CD4-positive, alpha-beta T cell (primary cell): ENCODE measurements at regions not wholly inside any gene's neighbourhood (a gene's known extent, or its start where the extent isn't known, plus 50 kb on each side); places are given as distances from the start of the nearest gene placed in this dataset.

Source experiments
- ATAC-seq: fragments of 200-7000 bp; cut with Tn5 transposase; one replicate; pipeline ENCODE4 v1.10.0; 2022; ENCODE audit warnings: mild to moderate bottlenecking; ENCODE audit not compliant: poor library complexity
- CTCF ChIA-PET: fragments of 350-600 bp; sonication (Branson Sonifier 250); formaldehyde crosslinking; loops from one replicate; lab custom pipeline; 2021; ENCODE audit warnings: antibody characterized with exemption, inconsistent platforms; lab: Charles Lee
- POLR2A ChIA-PET: fragments of 350-600 bp; sonication (Branson Sonifier 250); formaldehyde crosslinking; loops from one replicate; lab custom pipeline; 2021; ENCODE audit warnings: antibody characterized with exemption, inconsistent platforms; lab: Charles Lee
- DNase-seq, 14 experiments: peaks; one replicate each; pipeline ENCODE4 v3.0.0-alpha.2; 2013 to 2020; ENCODE audit warnings: mixed read lengths in 2 of 14
- H3K27ac ChIP-seq, 2 donors: one replicate each; pipeline versions ENCODE4 v1.5.1 to v1.7.0; 2013; ENCODE audit warnings: low read length in 2 of 2, low read depth in 1 of 2, mild to moderate bottlenecking in 1 of 2
- H3K27me3 ChIP-seq, 2 experiments: 1 replicate in 1 of 2; 2 replicates in 1 of 2; pipeline versions ENCODE4 v1.6.1 to v1.7.0; 2013; ENCODE audit warnings: low read length in 2 of 2, control low read depth in 1 of 2, mild to moderate bottlenecking in 1 of 2, moderate library complexity in 1 of 2; ENCODE audit not compliant: insufficient read depth in 2 of 2, control insufficient read depth in 1 of 2
- H3K36me3 ChIP-seq: one replicate; pipeline ENCODE4 v1.6.1; 2013; ENCODE audit warnings: low read length, control low read depth; ENCODE audit not compliant: insufficient read depth
- H3K4me1 ChIP-seq: one replicate; pipeline ENCODE4 v1.6.1; 2013; ENCODE audit warnings: low read length, control low read depth; ENCODE audit not compliant: insufficient read depth
- H3K4me3 ChIP-seq: one replicate; pipeline ENCODE4 v1.5.1; 2013; ENCODE audit warnings: mild to moderate bottlenecking, low read length, moderate library complexity
- H3K9me3 ChIP-seq, 2 experiments: 1 replicate in 1 of 2; 2 replicates in 1 of 2; pipeline versions ENCODE4 v1.6.1 to v1.7.0; 2013; ENCODE audit warnings: low read length in 2 of 2, mild to moderate bottlenecking in 2 of 2, control low read depth in 1 of 2, moderate library complexity in 1 of 2; ENCODE audit not compliant: control insufficient read depth in 1 of 2, insufficient read depth in 1 of 2
- H3K27ac Mint-ChIP-seq: one replicate; pipeline ENCODE4 v1.8.0; 2020; ENCODE audit warnings: mixed read lengths
- H3K27me3 Mint-ChIP-seq: one replicate; pipeline ENCODE4 v1.8.0; 2021; ENCODE audit warnings: mixed read lengths
- H3K36me3 Mint-ChIP-seq: one replicate; pipeline ENCODE4 v1.8.0; 2021; ENCODE audit warnings: low read depth, mixed read lengths
- H3K4me1 Mint-ChIP-seq: one replicate; pipeline ENCODE4 v1.8.0; 2021; ENCODE audit warnings: low read depth, mixed read lengths
- H3K4me3 Mint-ChIP-seq: one replicate; pipeline ENCODE4 v1.8.0; 2020; ENCODE audit warnings: mild to moderate bottlenecking, mixed read lengths
- H3K9me3 Mint-ChIP-seq: one replicate; pipeline ENCODE4 v1.8.0; 2020; ENCODE audit warnings: mixed read lengths
- CTCF ChIP-seq: fragments of 200-600 bp; IDR thresholded peaks from one replicate; pipeline ENCODE4 v1.8.0; 2022; ENCODE audit warnings: antibody characterized with exemption, mild to moderate bottlenecking
- intact Hi-C, 2 experiments: fragments of 100-400 bp; cut with DNase I in 1 of 2; cut with micrococcal nuclease in 1 of 2; formaldehyde crosslinking; loops; one replicate each; pipeline versions ENCODE4 v1.15.1 to v1.9.0; 2023 to 2025; cut with DNase I, micrococcal nuclease

- H3K4me3 ChIP-seq: no peak overlapping the region
- Mint-ChIP-seq H3K9me3 (peaks cover 5% of the 10 kb centered on the region), H3K27ac (no peak overlapping the region), H3K4me1 (no peaks in the 10 kb centered on the region), H3K36me3 (no peaks in the 10 kb centered on the region), H3K27me3 (peaks cover 7% of the 10 kb centered on the region), H3K4me3 (no peak overlapping the region)
- no peaks in the 10 kb centered on the region for H3K36me3 ChIP-seq
- intact Hi-C loops: no loop called here
- no peak overlapping the region for H3K27ac ChIP-seq
- no peak for TF ChIP-seq CTCF
- ATAC-seq: no peak
- H3K27me3 ChIP-seq: no peaks in the 10 kb centered on the region
- ChIA-PET POLR2A (no interaction called here), CTCF (no interaction called here)
- DNase-seq: no peak
- peaks cover 17% of the 10 kb centered on the region for H3K4me1 ChIP-seq
- peaks cover 6 to 22% of the 10 kb centered on the region in 2 experiments for H3K9me3 ChIP-seq
Observed at GRCh38 chr22:49694462-49695260, 133.0 kb downstream of the BRD1 start.

GRCh38 chr22:49693848-49694247, 133.8 kb downstream of the BRD1 start:
- Histone ChIP-seq H3K9me3 (peaks cover 6 to 19% of the 10 kb centered on the region in 2 experiments), H3K36me3 (no peaks in the 10 kb centered on the region), H3K4me3 (no peak overlapping the region), H3K27me3 (no peaks in the 10 kb centered on the region), H3K4me1 (peaks cover 17% of the 10 kb centered on the region), H3K27ac (no peak overlapping the region)
- Mint-ChIP-seq H3K9me3 (peaks cover 5% of the 10 kb centered on the region), H3K27ac (no peak overlapping the region), H3K27me3 (peaks cover 10% of the 10 kb centered on the region), H3K4me3 (no peak overlapping the region), H3K4me1 (no peaks in the 10 kb centered on the region), H3K36me3 (no peaks in the 10 kb centered on the region)
- no peak for ATAC-seq
- intact Hi-C loops: no loop called here
- TF ChIP-seq CTCF: no peak
- DNase-seq: no peak
- ChIA-PET CTCF (no interaction called here), POLR2A (no interaction called here)

DNA sequence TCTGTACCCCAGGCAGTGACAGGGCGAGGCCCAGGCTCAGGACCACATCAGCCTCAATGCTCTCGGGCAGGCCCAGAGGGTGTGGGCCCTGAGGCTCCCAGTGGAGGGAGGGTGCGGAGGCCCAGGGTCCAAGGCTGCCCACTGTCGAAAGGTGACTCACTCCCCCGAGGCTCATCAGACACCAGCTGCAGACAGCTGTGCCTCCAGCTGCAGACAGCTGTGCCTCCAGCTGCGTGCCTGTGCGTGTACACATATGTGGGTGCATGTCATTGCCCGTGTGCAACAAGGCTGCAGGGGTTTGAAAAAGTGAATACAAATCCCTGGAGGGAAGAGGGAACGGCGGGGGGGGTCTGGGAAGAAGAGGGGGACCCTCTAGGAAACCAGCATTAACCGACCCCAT, 134.3 kb downstream of the BRD1 start:
- H3K27me3 ChIP-seq: no peaks in the 10 kb centered on the region
- H3K9me3 Mint-ChIP-seq: peaks cover 5% of the 10 kb centered on the region

More for the DNA sequence above, 134.3 kb downstream of the BRD1 start:
- H3K36me3 Mint-ChIP-seq: no peaks in the 10 kb centered on the region
- H3K27me3 Mint-ChIP-seq: peaks cover 11% of the 10 kb centered on the region
- TF ChIP-seq CTCF: no peak
- DNase-seq (no peak), ATAC-seq (no peak)
- intact Hi-C loops: no loop called here
- no peak overlapping the region for H3K27ac ChIP-seq
- no peak overlapping the region for H3K4me3 Mint-ChIP-seq
- ChIA-PET POLR2A (no interaction called here), CTCF (no interaction called here)
- H3K9me3 ChIP-seq: peaks cover 6 to 19% of the 10 kb centered on the region in 2 experiments
- no peaks in the 10 kb centered on the region for H3K36me3 ChIP-seq
- H3K4me1 ChIP-seq: peaks cover 17% of the 10 kb centered on the region
- H3K4me1 Mint-ChIP-seq: no peaks in the 10 kb centered on the region
- no peak overlapping the region for H3K4me3 ChIP-seq
- no peak overlapping the region for H3K27ac Mint-ChIP-seq
